CD4-positive, alpha-beta memory T cell (primary cell): ENCODE measurements at regions not wholly inside any gene's neighbourhood (a gene's known extent, or its start where the extent isn't known, plus 50 kb on each side); places are given as distances from the start of the nearest gene placed in this dataset.
"Not testable (repeated sequence)": the region's sequence is repeated elsewhere in the genome, so short reads cannot be mapped to it uniquely, and the experiment has no call there.

Source experiments
- CTCF ChIA-PET: fragments of 350-600 bp; sonication (Branson Sonifier 250); formaldehyde crosslinking; loops from one replicate; lab custom pipeline; 2021; ENCODE audit warnings: inconsistent platforms; ENCODE audit not compliant: partially characterized antibody; lab: Charles Lee
- POLR2A ChIA-PET: fragments of 350-600 bp; sonication (Branson Sonifier 250); formaldehyde crosslinking; loops from one replicate; lab custom pipeline; 2021; ENCODE audit not compliant: partially characterized antibody; lab: Charles Lee
- DNase-seq, 5 donors: peaks; one replicate each; pipeline versions ENCODE4 v3.0.0 to v3.0.0-alpha.2; 2020 to 2022; ENCODE audit warnings: mixed read lengths in 1 of 5
- H3K27ac ChIP-seq: one replicate; pipeline ENCODE4 v1.7.0; 2013; ENCODE audit warnings: low read depth, low read length
- H3K27me3 ChIP-seq: 2 replicates; pipeline ENCODE4 v1.7.0; 2013; ENCODE audit warnings: mild to moderate bottlenecking, low read length, moderate library complexity; ENCODE audit not compliant: insufficient read depth
- H3K36me3 ChIP-seq: 2 replicates; pipeline ENCODE4 v1.7.0; 2013; ENCODE audit warnings: mild to moderate bottlenecking, low read length, moderate library complexity; ENCODE audit not compliant: insufficient read depth
- H3K4me1 ChIP-seq: 2 replicates; pipeline ENCODE4 v1.7.0; 2013; ENCODE audit warnings: mild to moderate bottlenecking, low read length, moderate library complexity; ENCODE audit not compliant: insufficient read depth
- H3K4me3 ChIP-seq, 2 donors: one replicate each; pipeline ENCODE4 v1.7.0; 2013; ENCODE audit warnings: low read length in 2 of 2, mild to moderate bottlenecking in 1 of 2
- H3K9me3 ChIP-seq, 2 donors: one replicate each; pipeline ENCODE4 v1.7.0; 2013; ENCODE audit warnings: low read length in 2 of 2, control low read depth in 1 of 2; ENCODE audit not compliant: control insufficient read depth in 1 of 2
- H3K27ac Mint-ChIP-seq, 7 donors: one replicate each; pipeline ENCODE4 v1.8.0; 2020 to 2021; ENCODE audit warnings: mixed read lengths in 7 of 7, mild to moderate bottlenecking in 6 of 7, inconsistent platforms in 3 of 7, moderate library complexity in 3 of 7
- H3K27me3 Mint-ChIP-seq, 2 donors: one replicate each; pipeline ENCODE4 v1.8.0; 2020 to 2021; ENCODE audit warnings: mixed read lengths in 2 of 2
- H3K36me3 Mint-ChIP-seq, 2 donors: one replicate each; pipeline ENCODE4 v1.8.0; 2020 to 2021; ENCODE audit warnings: mixed read lengths in 2 of 2, inconsistent platforms in 1 of 2, mild to moderate bottlenecking in 1 of 2
- H3K4me1 Mint-ChIP-seq, 4 donors: one replicate each; pipeline ENCODE4 v1.8.0; 2020 to 2021; ENCODE audit warnings: mixed read lengths in 4 of 4, mild to moderate bottlenecking in 1 of 4
- H3K4me3 Mint-ChIP-seq, 8 donors: one replicate each; pipeline ENCODE4 v1.8.0; 2020 to 2021; ENCODE audit warnings: mixed read lengths in 8 of 8, mild to moderate bottlenecking in 7 of 8, moderate library complexity in 6 of 8, inconsistent platforms in 3 of 8
- H3K9me3 Mint-ChIP-seq, 8 donors: one replicate each; pipeline ENCODE4 v1.8.0; 2020 to 2021; ENCODE audit warnings: mixed read lengths in 8 of 8, mild to moderate bottlenecking in 5 of 8, inconsistent platforms in 3 of 8, moderate library complexity in 1 of 8
- intact Hi-C: fragments of 100-400 bp; cut with micrococcal nuclease; formaldehyde crosslinking; loops from one replicate; pipeline ENCODE4 v1.15.1; 2023

DNA sequence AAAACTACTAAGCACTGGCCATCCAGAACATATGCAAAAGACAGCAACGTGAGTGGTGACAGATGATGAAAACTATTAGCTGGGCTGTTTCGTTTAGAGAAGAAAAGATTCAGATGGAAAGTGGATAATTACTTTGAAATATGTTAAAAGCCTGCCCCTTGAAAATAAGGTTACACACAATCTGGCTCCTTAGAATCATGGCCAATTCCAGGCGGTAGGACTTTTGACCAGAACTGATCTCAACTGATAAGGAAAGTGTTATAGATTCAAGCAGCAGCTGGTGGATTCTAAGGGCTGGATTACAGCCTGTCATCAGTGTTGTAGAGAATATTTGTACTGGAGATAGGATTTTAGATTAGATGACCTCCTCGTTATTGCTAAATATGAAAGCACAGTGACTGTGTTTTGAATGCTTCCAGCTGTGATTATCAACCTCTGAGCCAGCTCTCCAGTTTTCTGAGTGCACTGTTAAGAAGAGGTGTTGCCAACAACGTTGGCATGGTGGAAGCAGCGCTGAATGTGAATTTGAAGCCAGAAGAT lies 75.1 kb downstream of the KBTBD2 start:
- H3K4me1 ChIP-seq, DNase-seq, H3K4me3 ChIP-seq, H3K27me3 Mint-ChIP-seq, H3K36me3 ChIP-seq, POLR2A ChIA-PET, H3K27me3 ChIP-seq, H3K27ac ChIP-seq, CTCF ChIA-PET, H3K4me3 Mint-ChIP-seq, H3K9me3 Mint-ChIP-seq, intact Hi-C loops, H3K27ac Mint-ChIP-seq, H3K36me3 Mint-ChIP-seq, H3K4me1 Mint-ChIP-seq, H3K9me3 ChIP-seq: not testable (repeated sequence)

DNA sequence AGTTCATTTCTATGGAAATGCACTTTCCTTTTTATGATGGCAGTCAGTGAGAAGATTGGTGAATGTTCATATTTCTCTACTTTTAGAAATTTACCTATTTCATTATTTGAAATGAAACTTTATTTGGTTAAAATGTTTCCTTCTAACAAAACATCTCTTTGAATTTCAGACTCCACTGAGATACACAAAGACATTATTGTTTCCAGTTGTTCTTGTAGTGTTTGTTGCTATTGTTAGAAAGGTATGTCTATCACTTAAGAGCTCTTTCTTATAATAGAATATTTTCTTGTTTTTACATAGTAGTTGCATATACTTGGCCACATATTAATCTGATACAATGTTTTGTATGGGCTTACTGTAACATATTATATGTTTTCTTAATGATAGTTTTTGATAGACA lies 76.8 kb downstream of the KBTBD2 start:
- H3K27me3 Mint-ChIP-seq, H3K27me3 ChIP-seq, H3K36me3 ChIP-seq, CTCF ChIA-PET, H3K27ac Mint-ChIP-seq, H3K27ac ChIP-seq, H3K4me1 Mint-ChIP-seq, H3K4me1 ChIP-seq, intact Hi-C loops, H3K9me3 ChIP-seq, H3K4me3 ChIP-seq, H3K36me3 Mint-ChIP-seq, POLR2A ChIA-PET, DNase-seq, H3K9me3 Mint-ChIP-seq, H3K4me3 Mint-ChIP-seq: not testable (repeated sequence)

DNA sequence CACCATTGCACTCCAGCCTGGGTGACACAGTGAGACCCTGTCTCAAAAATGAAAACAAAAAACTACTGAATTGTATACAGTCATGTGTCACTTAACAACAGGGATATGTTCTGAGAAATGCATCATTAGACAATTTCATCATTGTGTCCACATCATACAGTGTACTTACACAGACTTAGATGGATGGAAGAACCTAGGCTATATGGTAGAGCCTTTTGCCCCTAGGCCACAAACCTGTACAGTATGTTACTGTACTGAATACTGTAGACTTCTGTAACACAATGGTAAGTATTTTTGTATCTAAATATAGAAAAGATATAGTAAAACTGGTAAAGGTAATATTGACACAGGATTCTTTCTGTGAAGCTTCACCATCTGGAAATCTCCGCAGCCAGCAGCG lies 81.7 kb downstream of the KBTBD2 start:
- no peaks in the 10 kb centered on the region for H3K36me3 Mint-ChIP-seq
- Histone ChIP-seq H3K27ac (no peak overlapping the region), H3K27me3 (no peaks in the 10 kb centered on the region), H3K9me3 (no peaks in the 10 kb centered on the region), H3K4me1 (no peaks in the 10 kb centered on the region), H3K36me3 (no peaks in the 10 kb centered on the region), H3K4me3 (no peak overlapping the region)
- H3K9me3 Mint-ChIP-seq, result no peaks in the 10 kb centered on the region
- H3K4me3 Mint-ChIP-seq, result no peak overlapping the region
- ChIA-PET CTCF (no interaction called here), POLR2A (no interaction called here)
- no peaks in the 10 kb centered on the region for H3K4me1 Mint-ChIP-seq
- no peaks in the 10 kb centered on the region for H3K27me3 Mint-ChIP-seq
- intact Hi-C loops, result no loop called here
- H3K27ac Mint-ChIP-seq, result no peak overlapping the region
- no peak for DNase-seq

DNA sequence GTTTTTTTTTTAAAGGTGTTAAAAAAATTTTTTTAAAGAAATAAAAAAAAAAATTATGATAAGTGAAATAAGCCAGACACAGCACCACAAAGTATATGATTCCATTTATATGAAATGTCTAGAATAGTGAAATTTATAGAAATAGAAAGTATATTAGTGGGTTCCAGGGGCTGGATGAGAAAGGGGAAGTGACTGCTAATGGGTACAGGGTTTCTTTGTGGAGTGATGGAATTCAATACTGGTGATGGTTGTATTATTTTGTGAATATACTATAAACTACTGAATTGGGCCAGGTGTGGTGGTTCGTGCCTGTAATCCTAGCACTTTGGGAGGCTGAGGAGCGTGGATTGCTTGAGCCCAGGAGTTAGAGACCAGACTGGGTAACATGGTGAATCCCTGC lies 82.2 kb downstream of the KBTBD2 start:
- H3K27me3 ChIP-seq, result no peaks in the 10 kb centered on the region
- POLR2A ChIA-PET, result no interaction called here
- no peaks in the 10 kb centered on the region for H3K9me3 Mint-ChIP-seq
- H3K4me1 ChIP-seq, result no peaks in the 10 kb centered on the region
- no peaks in the 10 kb centered on the region for H3K36me3 Mint-ChIP-seq
- H3K4me3 ChIP-seq, result no peak overlapping the region
- H3K9me3 ChIP-seq, result no peaks in the 10 kb centered on the region
- no peak overlapping the region for H3K4me3 Mint-ChIP-seq
- intact Hi-C loops, result no loop called here
- DNase-seq, result no peak
- H3K36me3 ChIP-seq, result no peaks in the 10 kb centered on the region
- H3K4me1 Mint-ChIP-seq, result no peaks in the 10 kb centered on the region
- H3K27me3 Mint-ChIP-seq, result no peaks in the 10 kb centered on the region
- H3K27ac Mint-ChIP-seq, result no peak overlapping the region
- CTCF ChIA-PET, result no interaction called here
- H3K27ac ChIP-seq, result no peak overlapping the region

DNA sequence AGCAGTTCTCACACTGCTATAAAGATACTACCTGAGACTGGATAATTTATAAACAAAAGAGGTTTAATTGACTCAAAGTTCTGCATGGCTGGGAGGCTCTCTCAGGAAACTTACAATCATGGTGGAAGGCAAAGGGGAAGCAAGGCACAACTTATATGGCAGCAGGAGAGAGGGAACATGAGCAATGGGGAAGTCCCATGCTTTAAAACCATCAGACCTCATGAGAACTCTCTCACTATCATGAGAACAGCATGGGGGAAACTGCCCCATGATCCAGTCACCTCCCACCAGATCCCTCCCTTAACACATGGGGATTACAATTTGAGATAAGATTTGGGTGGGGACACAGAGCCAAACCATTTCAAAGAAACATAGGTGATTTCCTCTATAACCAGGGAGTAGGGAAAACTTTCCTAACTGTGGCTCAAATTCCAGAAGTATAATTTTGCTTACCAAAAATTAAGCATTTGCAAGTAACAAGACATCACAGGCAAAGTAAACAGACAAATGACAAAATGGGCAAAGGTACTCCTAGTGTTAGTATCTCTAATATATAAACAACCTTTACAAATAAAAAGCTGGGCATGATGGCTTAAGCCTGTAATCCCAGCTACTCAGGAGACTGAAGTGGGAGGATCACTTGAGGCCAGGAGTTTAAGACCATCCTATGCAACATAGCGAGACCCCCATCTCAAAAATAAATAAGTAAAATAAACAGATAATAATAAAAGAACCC lies 88.0 kb downstream of the KBTBD2 start:
- intact Hi-C loops, result no loop called here
- Histone ChIP-seq H3K9me3 (peaks cover 0 to 9% of the 10 kb centered on the region in 2 donors), H3K4me1 (no peaks in the 10 kb centered on the region), H3K27me3 (no peaks in the 10 kb centered on the region), H3K4me3 (no peak overlapping the region), H3K36me3 (no peaks in the 10 kb centered on the region), H3K27ac (no peak overlapping the region)
- Mint-ChIP-seq H3K9me3 (peaks cover 0 to 25% (median 13%) of the 10 kb centered on the region in 8 donors), H3K27ac (no peak overlapping the region), H3K4me3 (no peak overlapping the region), H3K27me3 (peaks cover 0 to 1% of the 10 kb centered on the region in 2 donors), H3K36me3 (peaks cover 0 to 6% of the 10 kb centered on the region in 2 donors), H3K4me1 (no peaks in the 10 kb centered on the region)
- ChIA-PET CTCF (no interaction called here), POLR2A (no interaction called here)
- DNase-seq, result no peak

DNA sequence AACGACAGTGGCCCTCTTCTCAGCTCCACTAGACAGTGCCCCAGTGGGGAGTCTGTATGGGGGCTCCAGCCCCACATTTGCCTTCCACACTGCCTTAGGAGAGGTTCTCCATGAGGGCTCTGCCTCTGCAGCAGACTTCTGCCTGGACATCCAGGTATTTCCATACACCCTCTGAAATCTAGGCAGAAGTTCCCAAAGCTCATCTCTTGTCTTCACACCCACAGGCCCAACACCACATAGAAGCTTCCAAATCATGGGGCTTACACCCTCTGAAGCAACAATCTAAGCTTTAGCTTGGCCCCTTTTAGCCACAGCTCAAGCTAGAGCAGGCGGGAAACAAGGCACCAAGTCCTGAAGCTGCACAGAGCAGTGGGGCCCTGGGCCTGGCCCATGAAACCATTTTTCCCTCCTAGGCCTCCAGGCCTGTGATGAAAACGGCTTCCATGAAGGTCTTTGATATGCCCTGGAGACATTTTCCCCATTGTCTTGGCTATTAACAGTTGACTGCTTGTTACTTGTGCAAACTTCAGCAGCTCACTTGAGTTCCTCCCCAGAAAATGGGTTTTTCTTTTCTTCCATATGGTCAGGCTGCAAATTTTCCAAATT lies 89.2 kb downstream of the KBTBD2 start:
- no peak overlapping the region for H3K4me3 Mint-ChIP-seq
- no peaks in the 10 kb centered on the region for H3K4me1 Mint-ChIP-seq
- peaks cover 0 to 9% of the 10 kb centered on the region in 2 donors for H3K9me3 ChIP-seq
- no peak overlapping the region for H3K27ac ChIP-seq
- peaks cover 0 to 6% of the 10 kb centered on the region in 2 donors for H3K36me3 Mint-ChIP-seq
- no peaks in the 10 kb centered on the region for H3K4me1 ChIP-seq
- H3K9me3 Mint-ChIP-seq, result peaks cover 0 to 25% (median 13%) of the 10 kb centered on the region in 8 donors
- H3K27ac Mint-ChIP-seq, result no peak overlapping the region
- CTCF ChIA-PET, result interaction anchor here (0.8 to 2.0 kb wide), 4 partner anchors 45 to 306 kb away, joined by 3 to 9 read pairs (median 3); no protein-coding TSS in a partner anchor
- intact Hi-C loops, result no loop called here
- POLR2A ChIA-PET, result no interaction called here
- peaks cover 1 to 4% of the 10 kb centered on the region in 2 donors for H3K27me3 Mint-ChIP-seq
- no peaks in the 10 kb centered on the region for H3K36me3 ChIP-seq
- DNase-seq, result no peak
- no peak overlapping the region for H3K4me3 ChIP-seq
- H3K27me3 ChIP-seq, result no peaks in the 10 kb centered on the region

DNA sequence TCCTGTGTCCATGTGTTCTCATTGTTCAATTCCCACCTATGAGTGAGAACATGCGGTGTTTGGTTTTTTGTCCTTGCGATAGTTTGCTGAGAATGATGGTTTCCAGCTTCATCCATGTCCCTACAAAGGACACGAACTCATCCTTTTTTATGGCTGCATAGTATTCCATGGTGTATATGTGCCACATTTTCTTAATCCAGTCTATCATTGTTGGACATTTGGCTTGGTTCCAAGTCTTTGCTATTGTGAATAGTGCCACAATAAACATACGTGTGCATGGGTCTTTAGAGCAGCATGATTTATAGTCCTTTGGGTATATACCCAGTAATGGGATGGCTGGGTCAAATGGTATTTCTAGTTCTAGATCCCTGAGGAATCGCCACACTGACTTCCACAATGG lies 98.5 kb downstream of the KBTBD2 start:
- H3K4me3 ChIP-seq, H3K4me1 ChIP-seq, H3K27me3 Mint-ChIP-seq, H3K27ac ChIP-seq, H3K27ac Mint-ChIP-seq, H3K36me3 ChIP-seq, CTCF ChIA-PET, POLR2A ChIA-PET, H3K36me3 Mint-ChIP-seq, H3K4me3 Mint-ChIP-seq, H3K4me1 Mint-ChIP-seq, H3K27me3 ChIP-seq, DNase-seq, H3K9me3 Mint-ChIP-seq, H3K9me3 ChIP-seq, intact Hi-C loops: not testable (repeated sequence)
